Thyroid gland (tissue), 4 donors: ENCODE measurements at regions not wholly inside any gene's neighbourhood (a gene's known extent, or its start where the extent isn't known, plus 50 kb on each side); places are given as distances from the start of the nearest gene placed in this dataset.

Experiments
- DNase-seq, 2 donors: peaks; one replicate each; pipeline ENCODE4 v3.0.0-alpha.2; 2019
- H3K27ac ChIP-seq, 3 donors: fragments of 200-600 bp; sonication (generic); 1 replicate in 2 of 3; 2 replicates in 1 of 3; pipeline ENCODE4 v1.5.1; 2016 to 2019; ENCODE audit warnings: mild to moderate bottlenecking in 1 of 3, moderate library complexity in 1 of 3
- H3K27me3 ChIP-seq: fragments of 200-600 bp; sonication (generic); one replicate; pipeline ENCODE4 v1.5.1; 2019
- H3K36me3 ChIP-seq, 2 donors: fragments of 200-600 bp; sonication (generic); one replicate each; pipeline ENCODE4 v1.5.1; 2016 to 2019
- H3K4me1 ChIP-seq, 2 donors: fragments of 200-600 bp; sonication (generic); one replicate each; pipeline ENCODE4 v1.5.1; 2017 to 2019
- H3K4me3 ChIP-seq, 3 donors: fragments of 200-600 bp; sonication (generic); replicated peaks in 1 of 3; 1 replicate in 2 of 3; 2 replicates in 1 of 3; pipeline ENCODE4 v1.5.1; 2016; ENCODE audit warnings: mild to moderate bottlenecking in 1 of 3
- H3K9me3 ChIP-seq: fragments of 200-600 bp; sonication (generic); one replicate; pipeline ENCODE4 v1.5.1; 2017
- POLR2A ChIP-seq, 2 donors: fragments of 450-650 bp; IDR thresholded peaks; one replicate each; pipeline ENCODE4 v1.6.1; 2017; ENCODE audit warnings: antibody characterized with exemption in 2 of 2, mild to moderate bottlenecking in 2 of 2, moderate library complexity in 1 of 2
- WGBS, 2 donors: methylation state at CpG; one replicate each; pipeline ENCODE4 v1.1.5; 2017; 5-methylcytosine and 5-hydroxymethylcytosine counted together
- intact Hi-C: fragments of 100-400 bp; cut with DNase I; formaldehyde crosslinking; loops from one replicate; pipeline ENCODE4 v1.15.1; 2023
- TF ChIP-seq, protein P1 (sequence below), 6 experiments: fragments of 200-600 bp in 3 of 6; fragments of 450-650 bp in 3 of 6; sonication (generic) in 3 of 6; IDR thresholded peaks; one replicate each; pipeline ENCODE4 v1.5.1; 2016 to 2019; ENCODE audit warnings: antibody characterized with exemption in 6 of 6, mild to moderate bottlenecking in 2 of 6, inconsistent platforms in 1 of 6, moderate library complexity in 1 of 6

DNA sequence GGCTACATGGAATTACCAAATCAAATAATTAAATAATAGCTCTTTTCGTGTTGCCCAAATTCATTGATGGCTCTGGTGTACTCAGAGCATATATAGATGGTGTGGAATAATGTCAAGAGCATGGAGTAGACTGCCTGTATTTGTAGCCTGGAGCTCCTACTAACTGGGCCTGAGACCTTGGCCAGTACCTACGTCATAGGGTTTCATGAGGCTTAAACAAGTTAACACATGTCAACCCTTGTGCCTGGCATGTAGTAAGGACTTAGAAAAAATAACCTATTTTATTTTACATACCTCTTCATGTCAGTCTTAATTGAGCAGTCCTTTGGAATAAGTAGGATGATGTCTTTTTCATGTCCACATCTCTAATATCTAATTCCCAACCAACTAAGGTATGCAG lies 223.7 kb upstream of the DPH6 start:
- no peak overlapping the region for H3K27ac ChIP-seq
- H3K36me3 ChIP-seq = no peaks in the 10 kb centered on the region
- intact Hi-C loops = no loop called here
- H3K9me3 ChIP-seq = no peaks in the 10 kb centered on the region
- TF ChIP-seq, protein P1, sequence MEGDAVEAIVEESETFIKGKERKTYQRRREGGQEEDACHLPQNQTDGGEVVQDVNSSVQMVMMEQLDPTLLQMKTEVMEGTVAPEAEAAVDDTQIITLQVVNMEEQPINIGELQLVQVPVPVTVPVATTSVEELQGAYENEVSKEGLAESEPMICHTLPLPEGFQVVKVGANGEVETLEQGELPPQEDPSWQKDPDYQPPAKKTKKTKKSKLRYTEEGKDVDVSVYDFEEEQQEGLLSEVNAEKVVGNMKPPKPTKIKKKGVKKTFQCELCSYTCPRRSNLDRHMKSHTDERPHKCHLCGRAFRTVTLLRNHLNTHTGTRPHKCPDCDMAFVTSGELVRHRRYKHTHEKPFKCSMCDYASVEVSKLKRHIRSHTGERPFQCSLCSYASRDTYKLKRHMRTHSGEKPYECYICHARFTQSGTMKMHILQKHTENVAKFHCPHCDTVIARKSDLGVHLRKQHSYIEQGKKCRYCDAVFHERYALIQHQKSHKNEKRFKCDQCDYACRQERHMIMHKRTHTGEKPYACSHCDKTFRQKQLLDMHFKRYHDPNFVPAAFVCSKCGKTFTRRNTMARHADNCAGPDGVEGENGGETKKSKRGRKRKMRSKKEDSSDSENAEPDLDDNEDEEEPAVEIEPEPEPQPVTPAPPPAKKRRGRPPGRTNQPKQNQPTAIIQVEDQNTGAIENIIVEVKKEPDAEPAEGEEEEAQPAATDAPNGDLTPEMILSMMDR (IDR thresholded peaks at IDR 0.05) = no peak
- no peak for TF ChIP-seq POLR2A (IDR thresholded peaks at IDR 0.05)
- no peaks in the 10 kb centered on the region for H3K4me1 ChIP-seq
- DNase-seq = no peak
- no peaks in the 10 kb centered on the region for H3K27me3 ChIP-seq
- no peak overlapping the region for H3K4me3 ChIP-seq
- 93 to 95% methylated on average over 2 of the region's 2 CpGs for WGBS, 2 donors

DNA sequence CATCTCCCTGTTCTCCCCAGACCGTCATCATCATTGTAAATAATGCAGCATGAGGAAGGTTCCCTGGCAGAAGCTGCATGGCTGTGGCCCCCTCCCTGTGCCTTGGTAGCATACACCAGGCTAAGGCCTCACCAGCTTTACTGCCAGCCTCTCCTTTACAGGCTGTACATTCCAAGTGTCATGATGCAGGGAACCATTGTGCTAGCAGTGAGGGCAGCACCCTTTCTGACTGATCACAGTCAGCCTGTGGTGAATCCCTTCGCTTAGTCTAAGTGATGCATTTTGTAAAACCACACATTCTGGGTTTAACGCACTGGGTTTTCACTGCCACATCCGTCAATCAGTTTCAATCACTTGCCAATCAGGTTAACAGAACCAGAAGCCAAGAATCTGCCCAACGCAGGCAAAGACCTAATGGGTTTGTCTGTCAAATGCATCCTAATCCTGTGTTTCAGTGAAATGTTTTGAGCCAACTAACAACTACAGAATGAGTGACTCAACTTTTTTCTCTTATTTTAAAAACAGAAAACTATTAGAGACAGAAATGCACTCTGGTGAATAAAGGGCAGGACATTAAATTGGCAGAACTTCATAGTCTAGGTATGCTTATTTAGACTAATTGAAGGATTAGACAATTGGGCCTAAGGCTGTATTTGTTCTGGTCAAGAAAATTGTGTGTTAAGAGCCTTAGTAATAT lies 225.9 kb upstream of the DPH6 start:
- WGBS, 2 donors = 75 to 77% methylated on average over 5 of the region's 5 CpGs
- Histone ChIP-seq H3K9me3 (no peaks in the 10 kb centered on the region), H3K36me3 (no peaks in the 10 kb centered on the region), H3K4me1 (no peaks in the 10 kb centered on the region), H3K27ac (no peak overlapping the region), H3K27me3 (no peaks in the 10 kb centered on the region), H3K4me3 (no peak overlapping the region)
- TF ChIP-seq, protein P1 (IDR thresholded peaks at IDR 0.05) = no peak
- TF ChIP-seq POLR2A (IDR thresholded peaks at IDR 0.05) = no peak
- no peak for DNase-seq
- intact Hi-C loops = no loop called here

DNA sequence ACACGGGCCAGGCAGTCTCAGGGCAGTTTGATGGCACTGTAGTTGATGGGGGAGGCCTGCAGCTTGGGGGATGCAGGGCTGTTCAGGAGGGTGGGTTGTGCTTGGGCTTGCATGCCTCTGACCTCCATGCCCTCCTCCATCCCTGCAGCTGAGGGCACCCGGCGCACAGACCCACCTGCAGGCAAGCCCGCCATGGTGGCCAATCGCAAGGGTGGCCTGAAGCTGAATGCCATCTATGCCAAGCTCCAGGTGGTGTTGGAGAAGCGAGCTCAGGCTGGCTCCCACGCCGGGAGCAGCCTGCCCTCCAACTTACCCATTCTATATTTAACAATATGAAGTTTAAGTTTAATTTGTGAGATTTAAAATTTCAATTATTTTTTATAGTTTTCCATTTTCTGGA lies 228.7 kb upstream of the DPH6 start:
- no peak for DNase-seq
- no peaks in the 10 kb centered on the region for H3K9me3 ChIP-seq
- H3K36me3 ChIP-seq = no peaks in the 10 kb centered on the region
- intact Hi-C loops = no loop called here
- no peaks in the 10 kb centered on the region for H3K4me1 ChIP-seq
- H3K27ac ChIP-seq = no peak overlapping the region
- H3K4me3 ChIP-seq = no peak overlapping the region
- TF ChIP-seq, protein P1 (IDR thresholded peaks at IDR 0.05) = no peak
- TF ChIP-seq POLR2A (IDR thresholded peaks at IDR 0.05) = no peak
- no peaks in the 10 kb centered on the region for H3K27me3 ChIP-seq
- WGBS, 2 donors = 91 to 97% methylated on average over 8 of the region's 8 CpGs

DNA sequence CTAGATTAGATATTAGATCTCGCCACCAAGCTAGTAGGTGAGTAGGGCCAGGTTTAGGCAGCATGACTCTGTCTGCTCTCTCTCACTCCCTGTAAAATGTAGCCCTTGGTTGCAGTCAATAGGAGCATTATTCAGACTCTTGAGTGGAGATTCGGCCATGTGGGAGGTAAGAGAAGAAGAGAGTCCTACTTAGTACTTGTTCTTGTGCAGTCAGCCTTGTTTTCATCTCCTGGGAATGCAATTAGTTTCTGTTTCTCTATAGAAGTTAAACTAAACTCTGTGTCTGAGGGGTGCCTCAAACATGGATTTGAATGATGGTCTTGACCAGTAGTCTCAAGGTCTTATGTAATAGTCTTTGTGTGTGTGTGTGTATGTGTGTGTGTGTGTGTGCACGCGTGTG lies 229.5 kb upstream of the DPH6 start:
- no peaks in the 10 kb centered on the region for H3K36me3 ChIP-seq
- no peaks in the 10 kb centered on the region for H3K27me3 ChIP-seq
- H3K9me3 ChIP-seq = no peaks in the 10 kb centered on the region
- no peaks in the 10 kb centered on the region for H3K4me1 ChIP-seq
- TF ChIP-seq POLR2A (IDR thresholded peaks at IDR 0.05) = no peak
- TF ChIP-seq, protein P1 (IDR thresholded peaks at IDR 0.05) = no peak
- H3K4me3 ChIP-seq = no peak overlapping the region
- no peak overlapping the region for H3K27ac ChIP-seq
- 87 to 88% methylated on average over 4 of the region's 4 CpGs for WGBS, 2 donors
- DNase-seq = no peak
- intact Hi-C loops = no loop called here

DNA sequence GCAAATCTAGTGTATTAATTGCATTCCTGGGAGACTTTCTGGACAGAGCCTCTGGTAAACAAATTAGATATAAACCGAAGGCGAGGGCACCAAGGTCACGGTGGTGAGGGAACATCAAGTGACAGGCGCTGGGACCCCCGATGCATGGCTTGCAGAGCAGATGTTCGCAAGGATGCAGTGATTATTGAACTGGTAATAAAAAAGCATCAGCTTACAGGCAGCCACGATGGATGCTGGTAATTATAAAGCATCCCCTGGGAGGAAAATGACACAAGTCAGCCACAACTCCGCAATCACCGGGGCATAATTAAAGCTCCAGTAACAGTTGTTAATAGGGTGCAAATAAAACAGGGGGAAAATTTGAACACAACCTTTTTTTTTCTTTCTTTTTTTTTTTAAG lies 231.1 kb upstream of the DPH6 start:
- H3K27ac ChIP-seq = no peak overlapping the region
- WGBS, 2 donors = 80 to 83% methylated on average over 9 of the region's 9 CpGs
- H3K36me3 ChIP-seq = no peaks in the 10 kb centered on the region
- H3K27me3 ChIP-seq = no peaks in the 10 kb centered on the region
- H3K9me3 ChIP-seq = no peaks in the 10 kb centered on the region
- H3K4me1 ChIP-seq = no peaks in the 10 kb centered on the region
- H3K4me3 ChIP-seq = no peak overlapping the region
- TF ChIP-seq POLR2A (IDR thresholded peaks at IDR 0.05) = no peak
- TF ChIP-seq, protein P1 (IDR thresholded peaks at IDR 0.05) = no peak
- DNase-seq = no peak
- intact Hi-C loops = no loop called here
